ENCODE measurements at regions not wholly inside any gene's neighbourhood (a gene's known extent, or its start where the extent isn't known, plus 50 kb on each side); places are given as distances from the start of the nearest gene placed in this dataset.

DNA sequence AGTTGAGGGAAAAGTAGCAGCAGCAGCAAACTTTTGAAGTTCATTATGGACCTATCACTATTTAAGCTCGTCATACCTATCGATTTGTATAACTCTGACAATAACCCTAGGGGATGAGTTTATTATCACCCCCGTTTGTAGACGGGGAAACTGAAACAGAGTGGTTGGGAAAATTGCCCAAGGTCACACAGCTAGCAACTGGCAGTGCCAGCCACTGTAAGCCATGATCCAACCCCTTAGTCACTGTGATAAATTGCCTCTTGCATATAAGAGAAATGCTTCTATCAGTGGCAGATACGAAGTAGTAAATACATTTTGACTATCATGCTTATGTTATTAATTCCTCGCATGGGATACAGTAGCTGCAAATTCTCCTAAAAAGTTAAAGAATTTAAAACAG is 73.3 kb upstream of the ATP10B start:
- TF ChIP-seq EGR1 (IDR thresholded peaks at IDR 0.05) (no peak), ZBTB7A (IDR thresholded peaks at IDR 0.05; ENCODE audit: low read depth) (no peak)

DNA sequence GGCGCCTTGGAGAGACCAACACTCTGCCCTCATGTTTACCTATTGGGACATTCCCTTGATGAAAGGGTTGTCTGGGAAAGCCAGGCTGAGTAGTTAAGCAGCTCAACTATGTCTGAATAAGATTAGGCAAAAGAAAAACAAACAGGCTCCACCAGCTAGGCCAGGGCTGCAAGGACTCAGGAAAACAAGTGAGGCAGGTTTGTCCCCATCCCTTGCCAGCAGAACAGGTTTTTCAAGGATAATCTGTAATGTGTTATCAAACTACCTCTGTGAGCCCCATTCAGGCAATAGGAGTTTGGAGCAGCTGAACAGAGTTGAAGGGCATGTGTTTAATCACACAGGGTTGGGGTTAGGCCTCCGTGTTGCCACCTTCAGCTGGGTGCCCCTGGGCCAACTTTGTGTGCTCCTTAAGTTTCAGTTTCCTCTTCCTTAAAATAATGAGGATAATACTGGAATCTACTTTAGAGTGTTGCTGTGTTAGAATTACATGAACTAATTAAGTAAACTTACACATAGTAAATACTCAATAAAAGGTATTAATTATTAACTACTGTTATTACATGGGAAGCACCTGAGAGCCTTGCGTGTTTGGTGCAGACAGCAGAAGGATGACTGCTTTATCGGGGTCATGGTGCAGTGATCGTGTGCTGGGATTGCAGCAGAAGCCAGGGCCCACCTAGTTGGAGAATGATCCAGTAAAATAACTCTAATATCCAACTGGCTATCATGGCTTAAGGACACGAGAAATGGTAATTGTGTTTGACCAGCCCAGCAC is 72.1 kb upstream of the ATP10B start:
- TF ChIP-seq TAF1 (IDR thresholded peaks at IDR 0.05; ENCODE audit: low read depth) (no peak), CEBPB (IDR thresholded peaks at IDR 0.05) (no peak), YY1 (IDR thresholded peaks at IDR 0.05; ENCODE audit: low read depth) (no peak), FOXM1 (IDR thresholded peaks at IDR 0.05; ENCODE audit: borderline replicate concordance, low read depth) (no peak), ZBTB7A (IDR thresholded peaks at IDR 0.05; ENCODE audit: low read depth) (no peak), NFIC (IDR thresholded peaks at IDR 0.05) (no peak), TCF12 (IDR thresholded peaks at IDR 0.05; ENCODE audit: low read depth) (no peak), TEAD4 (IDR thresholded peaks at IDR 0.05) (no peak), CREB1 (IDR thresholded peaks at IDR 0.05; ENCODE audit: low read depth) (no peak)
- TF ChIP-seq, protein P1, sequence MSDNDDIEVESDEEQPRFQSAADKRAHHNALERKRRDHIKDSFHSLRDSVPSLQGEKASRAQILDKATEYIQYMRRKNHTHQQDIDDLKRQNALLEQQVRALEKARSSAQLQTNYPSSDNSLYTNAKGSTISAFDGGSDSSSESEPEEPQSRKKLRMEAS (IDR thresholded peaks at IDR 0.05): no peak
- TF ChIP-seq, protein P2, sequence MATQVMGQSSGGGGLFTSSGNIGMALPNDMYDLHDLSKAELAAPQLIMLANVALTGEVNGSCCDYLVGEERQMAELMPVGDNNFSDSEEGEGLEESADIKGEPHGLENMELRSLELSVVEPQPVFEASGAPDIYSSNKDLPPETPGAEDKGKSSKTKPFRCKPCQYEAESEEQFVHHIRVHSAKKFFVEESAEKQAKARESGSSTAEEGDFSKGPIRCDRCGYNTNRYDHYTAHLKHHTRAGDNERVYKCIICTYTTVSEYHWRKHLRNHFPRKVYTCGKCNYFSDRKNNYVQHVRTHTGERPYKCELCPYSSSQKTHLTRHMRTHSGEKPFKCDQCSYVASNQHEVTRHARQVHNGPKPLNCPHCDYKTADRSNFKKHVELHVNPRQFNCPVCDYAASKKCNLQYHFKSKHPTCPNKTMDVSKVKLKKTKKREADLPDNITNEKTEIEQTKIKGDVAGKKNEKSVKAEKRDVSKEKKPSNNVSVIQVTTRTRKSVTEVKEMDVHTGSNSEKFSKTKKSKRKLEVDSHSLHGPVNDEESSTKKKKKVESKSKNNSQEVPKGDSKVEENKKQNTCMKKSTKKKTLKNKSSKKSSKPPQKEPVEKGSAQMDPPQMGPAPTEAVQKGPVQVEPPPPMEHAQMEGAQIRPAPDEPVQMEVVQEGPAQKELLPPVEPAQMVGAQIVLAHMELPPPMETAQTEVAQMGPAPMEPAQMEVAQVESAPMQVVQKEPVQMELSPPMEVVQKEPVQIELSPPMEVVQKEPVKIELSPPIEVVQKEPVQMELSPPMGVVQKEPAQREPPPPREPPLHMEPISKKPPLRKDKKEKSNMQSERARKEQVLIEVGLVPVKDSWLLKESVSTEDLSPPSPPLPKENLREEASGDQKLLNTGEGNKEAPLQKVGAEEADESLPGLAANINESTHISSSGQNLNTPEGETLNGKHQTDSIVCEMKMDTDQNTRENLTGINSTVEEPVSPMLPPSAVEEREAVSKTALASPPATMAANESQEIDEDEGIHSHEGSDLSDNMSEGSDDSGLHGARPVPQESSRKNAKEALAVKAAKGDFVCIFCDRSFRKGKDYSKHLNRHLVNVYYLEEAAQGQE (IDR thresholded peaks at IDR 0.05; ENCODE audit: low read depth): no peak

DNA sequence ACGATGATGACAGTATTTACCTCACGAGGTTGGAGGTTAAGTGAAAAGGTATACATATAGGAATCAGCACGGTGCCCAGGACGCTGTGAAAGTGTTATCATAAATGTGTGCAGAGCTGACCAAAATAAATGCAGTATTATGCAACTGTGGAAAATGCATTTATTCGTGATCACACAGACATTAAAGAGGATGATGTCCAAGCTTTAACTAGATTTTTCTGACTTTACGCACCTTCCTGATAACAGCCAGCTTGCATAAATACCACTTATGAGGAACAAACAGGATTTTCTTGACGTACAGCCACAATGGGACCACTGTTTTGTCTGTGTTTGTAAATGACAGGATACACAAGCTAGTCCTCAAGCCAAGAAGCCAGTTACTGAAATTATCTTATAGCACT is 71.4 kb upstream of the ATP10B start:
- TF ChIP-seq TCF12 (IDR thresholded peaks at IDR 0.05; ENCODE audit: low read depth): no peak
- TF ChIP-seq CREB1 (IDR thresholded peaks at IDR 0.05; ENCODE audit: low read depth): no peak
- TF ChIP-seq FOXM1 (IDR thresholded peaks at IDR 0.05; ENCODE audit: borderline replicate concordance, low read depth): no peak
- TF ChIP-seq, protein P2 (IDR thresholded peaks at IDR 0.05; ENCODE audit: low read depth): no peak
- TF ChIP-seq CEBPB (IDR thresholded peaks at IDR 0.05): no peak

DNA sequence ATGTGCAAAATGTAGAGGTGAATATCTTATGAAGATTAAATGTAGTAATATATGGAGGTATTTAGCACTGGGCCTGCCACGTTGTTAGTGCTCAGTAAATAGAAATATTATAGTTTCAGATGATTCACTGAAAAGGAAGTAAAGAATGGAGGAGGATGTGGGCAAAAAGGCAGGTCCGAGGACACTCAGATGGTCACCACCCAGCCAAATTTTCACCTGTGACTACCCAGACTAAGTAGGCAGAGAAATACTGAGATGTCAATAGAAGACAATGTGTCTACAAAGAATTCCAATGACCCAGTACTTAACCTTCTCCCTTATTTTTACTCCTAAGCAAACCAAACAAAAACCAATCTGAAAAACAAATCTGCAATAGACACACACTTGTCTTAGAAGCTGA is 70.3 kb upstream of the ATP10B start:
- TF ChIP-seq TCF12 (IDR thresholded peaks at IDR 0.05; ENCODE audit: low read depth) (no peak), EP300 (IDR thresholded peaks at IDR 0.05; ENCODE audit: borderline replicate concordance) (no peak), TAF1 (IDR thresholded peaks at IDR 0.05; ENCODE audit: low read depth) (no peak), ZBTB7A (IDR thresholded peaks at IDR 0.05; ENCODE audit: low read depth) (no peak), YY1 (IDR thresholded peaks at IDR 0.05; ENCODE audit: low read depth) (no peak), CREB1 (IDR thresholded peaks at IDR 0.05; ENCODE audit: low read depth) (no peak), EGR1 (IDR thresholded peaks at IDR 0.05) (no peak), RAD21 (IDR thresholded peaks at IDR 0.05; ENCODE audit: low read depth) (no peak)
- TF ChIP-seq, protein P3, sequence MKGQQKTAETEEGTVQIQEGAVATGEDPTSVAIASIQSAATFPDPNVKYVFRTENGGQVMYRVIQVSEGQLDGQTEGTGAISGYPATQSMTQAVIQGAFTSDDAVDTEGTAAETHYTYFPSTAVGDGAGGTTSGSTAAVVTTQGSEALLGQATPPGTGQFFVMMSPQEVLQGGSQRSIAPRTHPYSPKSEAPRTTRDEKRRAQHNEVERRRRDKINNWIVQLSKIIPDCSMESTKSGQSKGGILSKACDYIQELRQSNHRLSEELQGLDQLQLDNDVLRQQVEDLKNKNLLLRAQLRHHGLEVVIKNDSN (IDR thresholded peaks at IDR 0.05): no peak
- TF ChIP-seq, protein P2 (IDR thresholded peaks at IDR 0.05; ENCODE audit: low read depth): no peak
- TF ChIP-seq, protein P1 (IDR thresholded peaks at IDR 0.05): no peak

DNA sequence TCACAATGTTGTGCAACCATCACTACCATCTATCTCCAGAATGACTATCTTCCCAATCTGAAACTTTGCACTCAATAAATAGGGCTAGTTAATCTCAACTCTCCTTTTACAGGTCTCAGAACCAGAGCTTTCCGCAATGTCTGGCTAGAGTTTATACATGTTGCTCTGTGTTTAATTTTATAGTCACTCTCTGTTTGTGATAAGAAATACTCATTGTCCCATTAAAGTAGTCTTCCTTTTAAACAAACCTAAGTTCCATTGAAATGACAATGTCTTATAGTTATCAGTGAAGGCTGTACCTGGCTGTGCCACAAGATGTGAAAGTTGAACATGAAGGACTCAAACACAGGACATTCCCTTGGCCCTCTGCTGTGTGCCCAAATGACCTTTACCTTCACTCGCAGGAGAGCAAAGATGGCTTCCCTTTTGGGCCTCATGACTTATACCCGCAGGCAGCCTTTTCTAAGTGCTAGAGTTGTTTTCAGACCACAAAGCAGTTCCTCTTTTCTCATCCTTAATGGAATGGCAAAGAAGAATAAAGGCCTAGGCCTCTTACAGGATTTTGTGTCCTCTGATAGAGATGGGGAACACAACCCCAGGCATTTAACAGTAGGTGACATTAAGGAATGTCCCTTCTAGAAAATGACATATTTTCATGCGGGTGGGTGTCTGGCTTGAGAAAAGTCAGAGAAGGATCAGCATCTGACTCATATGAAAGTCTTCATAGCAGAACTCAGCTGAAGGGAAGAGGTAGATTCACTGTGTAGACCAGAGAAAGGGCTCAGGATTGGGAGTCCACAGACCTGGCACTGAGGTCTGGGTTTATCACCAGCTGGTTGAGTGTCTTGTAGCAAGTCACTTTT is 69.6 kb upstream of the ATP10B start:
- TF ChIP-seq, protein P1 (IDR thresholded peaks at IDR 0.05): no peak
- TF ChIP-seq TEAD4 (IDR thresholded peaks at IDR 0.05) (no peak), ZBTB7A (IDR thresholded peaks at IDR 0.05; ENCODE audit: low read depth) (no peak), NFIC (IDR thresholded peaks at IDR 0.05) (no peak), TAF1 (IDR thresholded peaks at IDR 0.05; ENCODE audit: low read depth) (no peak), FOXM1 (IDR thresholded peaks at IDR 0.05; ENCODE audit: borderline replicate concordance, low read depth) (no peak), CREB1 (IDR thresholded peaks at IDR 0.05; ENCODE audit: low read depth) (no peak), RAD21 (IDR thresholded peaks at IDR 0.05; ENCODE audit: low read depth) (no peak), YY1 (IDR thresholded peaks at IDR 0.05; ENCODE audit: low read depth) (no peak), EGR1 (IDR thresholded peaks at IDR 0.05) (no peak), CEBPB (IDR thresholded peaks at IDR 0.05) (no peak), EP300 (IDR thresholded peaks at IDR 0.05; ENCODE audit: borderline replicate concordance) (no peak), TCF12 (IDR thresholded peaks at IDR 0.05; ENCODE audit: low read depth) (no peak)
- TF ChIP-seq, protein P2 (IDR thresholded peaks at IDR 0.05; ENCODE audit: low read depth): no peak
- TF ChIP-seq, protein P3 (IDR thresholded peaks at IDR 0.05): no peak
